C4-2B (cell line): ENCODE measurements at regions not wholly inside any gene's neighbourhood (a gene's known extent, or its start where the extent isn't known, plus 50 kb on each side); places are given as distances from the start of the nearest gene placed in this dataset.
"Not testable (repeated sequence)": the region's sequence is repeated elsewhere in the genome, so short reads cannot be mapped to it uniquely, and the experiment has no call there.

Experiments used
- CTCF ChIP-seq: fragments of 450-650 bp; conservative IDR thresholded peaks from 2 replicates; pipeline ENCODE4 v1.5.1; 2017; ENCODE audit warnings: mild to moderate bottlenecking
- ZFX ChIP-seq: fragments of 450-650 bp; IDR thresholded peaks from 2 replicates; pipeline ENCODE4 v1.6.1; 2017

GRCh38 chr6:57983603-57984002, 666.2 kb downstream of the PRIM2 start:
- not testable (repeated sequence) for TF ChIP-seq CTCF, ZFX
